Osteoblast (primary cell): ENCODE measurements at regions not wholly inside any gene's neighbourhood (a gene's known extent, or its start where the extent isn't known, plus 50 kb on each side); places are given as distances from the start of the nearest gene placed in this dataset.

Experiments
- DNase-seq: peaks from one replicate; pipeline ENCODE4 v3.0.0; 2011; ENCODE audit warnings: low spot score, mixed read lengths; ENCODE audit not compliant: insufficient read length; ENCODE audit errors: missing footprints
- H2AFZ ChIP-seq: 2 replicates; pipeline ENCODE4 v1.6.0; 2011; ENCODE audit warnings: mild to moderate bottlenecking, low read length
- H3K27ac ChIP-seq: 2 replicates; pipeline ENCODE4 v1.5.1; 2011; ENCODE audit warnings: mild to moderate bottlenecking, low read depth, low read length, moderate library complexity
- H3K27me3 ChIP-seq: 2 replicates; pipeline ENCODE4 v1.6.0; 2012; ENCODE audit warnings: mild to moderate bottlenecking, control low read depth, inconsistent platforms, low read length, moderate library complexity; ENCODE audit not compliant: insufficient read depth
- H3K36me3 ChIP-seq: 2 replicates; pipeline ENCODE4 v1.5.1; 2011; ENCODE audit warnings: mild to moderate bottlenecking, low read length, control low read depth, moderate library complexity; ENCODE audit not compliant: insufficient read depth
- H3K4me1 ChIP-seq: 2 replicates; pipeline ENCODE4 v1.5.1; 2011; ENCODE audit warnings: mild to moderate bottlenecking, low read length, control low read depth, moderate library complexity; ENCODE audit not compliant: insufficient read depth
- H3K4me2 ChIP-seq: 2 replicates; pipeline ENCODE4 v1.6.0; 2011; ENCODE audit warnings: mild to moderate bottlenecking, low read length; ENCODE audit not compliant: insufficient read depth
- H3K4me3 ChIP-seq: fragments of 200-600 bp; sonication (generic); 3 replicates; pipeline ENCODE4 v1.5.1; 2012; ENCODE audit warnings: mild to moderate bottlenecking, low read length, inconsistent platforms; ENCODE audit not compliant: insufficient read depth
- H3K79me2 ChIP-seq: 2 replicates; pipeline ENCODE4 v1.6.0; 2012; ENCODE audit warnings: mild to moderate bottlenecking, low read length, control low read depth, inconsistent platforms; ENCODE audit not compliant: insufficient read depth
- H3K9me3 ChIP-seq: 2 replicates; pipeline ENCODE4 v1.5.1; 2011; ENCODE audit warnings: low read depth, low read length, control low read depth
- H4K20me1 ChIP-seq: 2 replicates; pipeline ENCODE4 v1.6.0; 2012; ENCODE audit warnings: mild to moderate bottlenecking, low read length, control low read depth; ENCODE audit not compliant: insufficient read depth
- CTCF ChIP-seq: IDR thresholded peaks from 2 replicates; pipeline ENCODE4 v1.5.1; 2011; ENCODE audit warnings: mild to moderate bottlenecking, low read depth, low read length, moderate library complexity; ENCODE audit errors: extremely low read depth

- TF ChIP-seq CTCF = no peak
- Histone ChIP-seq H3K4me3 (no peak overlapping the region), H3K27ac (no peak overlapping the region), H3K27me3 (no peaks in the 10 kb centered on the region), H3K4me2 (no peak overlapping the region), H3K79me2 (no peaks in the 10 kb centered on the region), H4K20me1 (no peaks in the 10 kb centered on the region), H3K9me3 (no peaks in the 10 kb centered on the region), H2AFZ (no peak overlapping the region), H3K36me3 (no peaks in the 10 kb centered on the region), H3K4me1 (no peaks in the 10 kb centered on the region)
- no peak for DNase-seq
These were observed 532.0 kb downstream of the KLF5 start for GRCh38 chr13:73590795-73591194.

- H4K20me1 ChIP-seq = no peaks in the 10 kb centered on the region
- DNase-seq = no peak
These were observed 526.4 kb downstream of the KLF5 start for GRCh38 chr13:73585236-73585635.

GRCh38 chr13:73583331-73583730 lies 524.5 kb downstream of the KLF5 start:
- H3K36me3 ChIP-seq = no peaks in the 10 kb centered on the region
- no peaks in the 10 kb centered on the region for H3K4me1 ChIP-seq
- TF ChIP-seq CTCF = no peak
- no peaks in the 10 kb centered on the region for H3K27me3 ChIP-seq
- H3K27ac ChIP-seq = no peak overlapping the region
- no peak overlapping the region for H2AFZ ChIP-seq
- no peaks in the 10 kb centered on the region for H3K9me3 ChIP-seq
- H3K79me2 ChIP-seq = no peaks in the 10 kb centered on the region
- no peaks in the 10 kb centered on the region for H4K20me1 ChIP-seq
- H3K4me3 ChIP-seq = no peak overlapping the region
- no peak for DNase-seq
- no peak overlapping the region for H3K4me2 ChIP-seq

More at GRCh38 chr13:73585236-73585635, 526.4 kb downstream of the KLF5 start:
- H3K4me3 ChIP-seq = no peak overlapping the region
- no peak overlapping the region for H3K4me2 ChIP-seq
- H3K9me3 ChIP-seq = no peaks in the 10 kb centered on the region
- no peaks in the 10 kb centered on the region for H3K4me1 ChIP-seq
- no peak overlapping the region for H3K27ac ChIP-seq
- no peak overlapping the region for H2AFZ ChIP-seq
- no peak for TF ChIP-seq CTCF
- H3K79me2 ChIP-seq = no peaks in the 10 kb centered on the region
- no peaks in the 10 kb centered on the region for H3K27me3 ChIP-seq
- H3K36me3 ChIP-seq = no peaks in the 10 kb centered on the region

GRCh38 chr13:73580513-73581267 lies 521.9 kb downstream of the KLF5 start:
- Histone ChIP-seq H3K79me2 (no peaks in the 10 kb centered on the region), H3K4me1 (no peaks in the 10 kb centered on the region), H3K4me2 (no peak overlapping the region), H3K4me3 (no peak overlapping the region), H2AFZ (no peak overlapping the region), H3K36me3 (no peaks in the 10 kb centered on the region), H3K9me3 (no peaks in the 10 kb centered on the region), H4K20me1 (no peaks in the 10 kb centered on the region), H3K27me3 (no peaks in the 10 kb centered on the region), H3K27ac (no peak overlapping the region)
- DNase-seq = no peak
- TF ChIP-seq CTCF = no peak
